Colonic mucosa (tissue), 4 donors: ENCODE measurements at regions not wholly inside any gene's neighbourhood (a gene's known extent, or its start where the extent isn't known, plus 50 kb on each side); places are given as distances from the start of the nearest gene placed in this dataset.

ENCODE experiments used
- DNase-seq: peaks from one replicate; pipeline ENCODE4 v3.0.0-alpha.2; 2020
- H3K27ac ChIP-seq: fragments of 200-600 bp; one replicate; pipeline ENCODE4 v1.8.0; 2021
- H3K27me3 ChIP-seq: fragments of 200-600 bp; one replicate; pipeline ENCODE4 v1.8.0; 2021
- H3K36me3 ChIP-seq: fragments of 200-600 bp; one replicate; pipeline ENCODE4 v1.8.0; 2021
- H3K4me1 ChIP-seq: fragments of 200-600 bp; one replicate; pipeline ENCODE4 v1.8.0; 2021; ENCODE audit warnings: mild to moderate bottlenecking
- H3K4me3 ChIP-seq: fragments of 200-600 bp; one replicate; pipeline ENCODE4 v1.8.0; 2021
- H3K9ac ChIP-seq, 2 donors: one replicate each; pipeline ENCODE4 v1.7.0; 2013; ENCODE audit warnings: control low read depth in 2 of 2, low read depth in 2 of 2, low read length in 2 of 2
- H3K9me3 ChIP-seq: fragments of 200-600 bp; one replicate; pipeline ENCODE4 v1.8.0; 2021
- intact Hi-C: fragments of 100-400 bp; cut with DNase I; formaldehyde crosslinking; loops from one replicate; pipeline ENCODE4 v1.14.1; 2022
- TF ChIP-seq, protein P1 (sequence below): fragments of 200-600 bp; IDR thresholded peaks from one replicate; pipeline ENCODE4 v1.8.0; 2022; ENCODE audit warnings: antibody characterized with exemption, mild to moderate bottlenecking
- donor health status: healthy.
- donor health status: DM: no; HTN: no; CAD: no.
- donor health status: DM: no; HTN: no; CAD: no.

DNA sequence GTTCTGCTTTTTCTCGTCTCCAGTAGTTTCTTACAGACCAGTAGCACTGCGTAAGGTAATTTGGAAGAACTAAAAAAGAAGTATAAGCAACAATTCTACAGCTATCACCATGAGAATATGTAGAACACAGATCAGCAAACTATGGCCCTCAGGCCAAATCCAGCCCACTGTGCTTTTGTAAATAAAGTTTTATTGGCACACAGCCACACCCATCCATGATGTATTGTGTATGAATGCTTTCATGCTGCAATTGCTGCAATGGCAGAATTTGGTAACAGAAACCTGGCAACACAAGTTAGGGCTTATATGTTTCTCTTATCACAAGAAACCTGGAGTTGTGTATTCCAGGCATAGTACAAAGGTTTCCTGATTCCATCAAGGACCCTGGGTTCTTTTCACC, 386.8 kb upstream of the TSHZ2 start:
- intact Hi-C loops, result no loop called here
- H3K4me1 ChIP-seq, result no peaks in the 10 kb centered on the region
- DNase-seq, result no peak
- TF ChIP-seq, protein P1, sequence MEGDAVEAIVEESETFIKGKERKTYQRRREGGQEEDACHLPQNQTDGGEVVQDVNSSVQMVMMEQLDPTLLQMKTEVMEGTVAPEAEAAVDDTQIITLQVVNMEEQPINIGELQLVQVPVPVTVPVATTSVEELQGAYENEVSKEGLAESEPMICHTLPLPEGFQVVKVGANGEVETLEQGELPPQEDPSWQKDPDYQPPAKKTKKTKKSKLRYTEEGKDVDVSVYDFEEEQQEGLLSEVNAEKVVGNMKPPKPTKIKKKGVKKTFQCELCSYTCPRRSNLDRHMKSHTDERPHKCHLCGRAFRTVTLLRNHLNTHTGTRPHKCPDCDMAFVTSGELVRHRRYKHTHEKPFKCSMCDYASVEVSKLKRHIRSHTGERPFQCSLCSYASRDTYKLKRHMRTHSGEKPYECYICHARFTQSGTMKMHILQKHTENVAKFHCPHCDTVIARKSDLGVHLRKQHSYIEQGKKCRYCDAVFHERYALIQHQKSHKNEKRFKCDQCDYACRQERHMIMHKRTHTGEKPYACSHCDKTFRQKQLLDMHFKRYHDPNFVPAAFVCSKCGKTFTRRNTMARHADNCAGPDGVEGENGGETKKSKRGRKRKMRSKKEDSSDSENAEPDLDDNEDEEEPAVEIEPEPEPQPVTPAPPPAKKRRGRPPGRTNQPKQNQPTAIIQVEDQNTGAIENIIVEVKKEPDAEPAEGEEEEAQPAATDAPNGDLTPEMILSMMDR, result no peak
- H3K27ac ChIP-seq, result no peak overlapping the region
- no peaks in the 10 kb centered on the region for H3K27me3 ChIP-seq
- H3K4me3 ChIP-seq, result no peak overlapping the region
- no peaks in the 10 kb centered on the region for H3K36me3 ChIP-seq
- H3K9ac ChIP-seq, result no peak overlapping the region
- no peaks in the 10 kb centered on the region for H3K9me3 ChIP-seq

DNA sequence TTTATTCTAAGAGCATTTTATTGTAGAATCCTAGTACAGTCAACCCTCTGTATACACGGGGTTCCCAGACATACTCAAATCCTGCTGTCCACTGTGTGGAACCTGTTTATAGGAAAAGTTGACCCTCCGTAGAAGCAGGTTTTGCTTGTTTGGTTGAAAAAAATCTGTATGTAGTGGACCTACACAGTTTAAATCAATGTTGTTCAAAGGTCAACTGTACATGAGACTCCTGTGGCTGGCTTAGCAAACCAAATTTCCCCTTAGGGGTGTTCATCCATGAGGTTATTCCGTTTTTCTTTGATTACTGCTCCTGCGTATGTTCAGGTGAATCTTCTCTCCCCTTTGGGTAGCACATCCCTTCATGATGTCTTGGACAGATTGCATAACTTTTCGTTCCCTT, 387.0 kb upstream of the ZFP64 start:
- Histone ChIP-seq H3K9ac (no peak overlapping the region), H3K27me3 (no peaks in the 10 kb centered on the region), H3K36me3 (no peaks in the 10 kb centered on the region), H3K4me3 (no peak overlapping the region), H3K4me1 (no peaks in the 10 kb centered on the region), H3K9me3 (no peaks in the 10 kb centered on the region), H3K27ac (no peak overlapping the region)
- intact Hi-C loops, result no loop called here
- TF ChIP-seq, protein P1, result no peak
- DNase-seq, result no peak

DNA sequence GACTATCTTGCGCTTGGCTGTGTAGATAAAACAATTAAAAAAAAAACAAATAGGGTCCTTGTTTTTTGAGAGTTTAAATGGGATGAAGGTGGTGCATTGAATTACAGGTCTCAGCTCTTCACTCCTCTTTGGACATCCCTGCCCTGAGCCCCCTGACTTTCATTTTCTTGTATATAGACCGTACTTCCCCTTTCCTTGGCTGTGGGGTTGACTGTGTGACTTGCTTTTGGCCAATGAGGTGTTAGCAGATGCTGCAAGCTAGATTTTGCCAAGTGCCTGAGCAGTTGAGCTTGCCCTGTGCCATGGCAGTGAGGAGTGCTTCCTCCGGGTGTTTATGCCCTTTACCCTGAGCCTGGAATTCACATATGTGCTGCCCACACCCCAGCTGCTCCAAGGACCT, 386.1 kb upstream of the ZFP64 start:
- TF ChIP-seq, protein P1, result no peak
- H3K27me3 ChIP-seq, result no peaks in the 10 kb centered on the region
- H3K4me3 ChIP-seq, result no peak overlapping the region
- H3K9ac ChIP-seq, result no peak overlapping the region
- no peaks in the 10 kb centered on the region for H3K9me3 ChIP-seq
- H3K27ac ChIP-seq, result no peak overlapping the region
- H3K36me3 ChIP-seq, result no peaks in the 10 kb centered on the region
- intact Hi-C loops, result no loop called here
- H3K4me1 ChIP-seq, result no peaks in the 10 kb centered on the region
- DNase-seq, result no peak

DNA sequence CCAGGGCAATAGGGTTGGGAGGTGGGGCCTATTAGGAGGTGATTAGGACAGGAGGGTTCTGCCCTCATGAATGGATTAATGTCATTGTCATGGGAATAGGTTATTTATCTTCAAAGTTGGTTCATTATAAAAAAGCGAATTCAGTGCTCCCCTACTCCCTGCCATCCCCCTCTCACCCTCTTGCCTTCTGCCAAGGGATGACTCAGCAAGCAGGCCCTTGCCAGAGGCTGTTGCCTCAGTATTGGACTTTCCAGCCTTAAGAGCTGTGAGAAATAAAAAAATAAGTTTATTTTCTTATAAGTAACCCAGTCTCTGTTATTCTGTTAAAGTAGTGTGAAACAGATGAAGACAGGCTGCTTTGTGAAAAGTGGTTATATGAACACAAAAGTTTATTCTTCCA, 381.1 kb upstream of the ZFP64 start:
- H3K9me3 ChIP-seq, result no peaks in the 10 kb centered on the region
- no peak overlapping the region for H3K4me3 ChIP-seq
- H3K9ac ChIP-seq, result no peak overlapping the region
- no peaks in the 10 kb centered on the region for H3K4me1 ChIP-seq
- TF ChIP-seq, protein P1, result no peak
- intact Hi-C loops, result no loop called here
- no peak overlapping the region for H3K27ac ChIP-seq
- no peaks in the 10 kb centered on the region for H3K36me3 ChIP-seq
- no peaks in the 10 kb centered on the region for H3K27me3 ChIP-seq
- DNase-seq, result no peak

DNA sequence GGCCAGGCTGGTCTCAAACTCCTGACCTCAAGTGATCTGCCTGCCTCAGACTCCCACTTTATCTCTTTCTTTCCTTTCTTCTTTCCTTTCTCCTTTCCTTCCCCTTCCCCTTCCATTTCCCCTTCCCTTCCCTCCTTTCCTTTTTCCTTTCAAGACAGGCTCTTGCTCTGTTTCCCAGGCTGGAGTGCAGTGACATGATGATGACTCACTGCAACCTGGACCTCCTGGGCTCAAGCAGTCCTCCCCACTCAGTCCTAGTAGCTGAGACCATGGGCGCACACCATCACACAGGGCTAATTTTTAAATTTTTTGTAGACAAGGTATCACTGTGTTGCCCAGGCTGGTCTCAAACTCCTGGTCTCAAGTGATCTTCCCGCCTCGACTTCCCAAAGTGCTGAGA, 377.6 kb upstream of the ZFP64 start:
- Histone ChIP-seq H3K4me3 (no peak overlapping the region), H3K27me3 (no peaks in the 10 kb centered on the region), H3K27ac (no peak overlapping the region), H3K4me1 (no peaks in the 10 kb centered on the region), H3K9ac (no peak overlapping the region), H3K36me3 (no peaks in the 10 kb centered on the region), H3K9me3 (no peaks in the 10 kb centered on the region)
- TF ChIP-seq, protein P1, result no peak
- DNase-seq, result no peak
- intact Hi-C loops, result no loop called here

DNA sequence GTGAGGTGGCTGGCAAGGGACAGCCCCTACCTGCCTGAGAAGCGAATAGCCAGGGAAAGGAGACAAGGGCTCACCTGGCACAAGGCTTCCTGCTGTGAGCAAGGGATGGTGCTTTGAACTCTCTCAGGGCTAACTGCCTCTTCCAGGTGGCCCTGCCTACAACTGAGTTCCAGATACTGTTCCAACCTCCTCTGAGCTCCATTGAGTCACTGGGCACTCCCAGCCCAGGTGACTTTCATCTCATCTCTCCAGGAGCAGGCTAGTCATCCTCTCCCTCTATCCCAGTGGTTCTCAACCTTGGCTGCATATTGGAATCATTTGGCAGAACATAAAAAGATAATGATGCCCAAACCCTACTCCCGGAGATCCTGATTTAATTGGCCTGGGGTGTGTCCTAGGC, 374.0 kb upstream of the ZFP64 start:
- no peaks in the 10 kb centered on the region for H3K36me3 ChIP-seq
- no peaks in the 10 kb centered on the region for H3K27me3 ChIP-seq
- no peak overlapping the region for H3K27ac ChIP-seq
- TF ChIP-seq, protein P1, result no peak
- no peaks in the 10 kb centered on the region for H3K4me1 ChIP-seq
- intact Hi-C loops, result no loop called here
- DNase-seq, result no peak
- H3K4me3 ChIP-seq, result no peak overlapping the region
- H3K9ac ChIP-seq, result no peak overlapping the region
- no peaks in the 10 kb centered on the region for H3K9me3 ChIP-seq
